ENCODE measurements at regions not wholly inside any gene's neighbourhood (a gene's known extent, or its start where the extent isn't known, plus 50 kb on each side); places are given as distances from the start of the nearest gene placed in this dataset.

- Mint-ChIP-seq H3K9me3 (ENCODE audit: low read depth) (no peaks in the 10 kb centered on the region), H3K36me3 (ENCODE audit: low read depth) (no peaks in the 10 kb centered on the region), H3K4me3 (ENCODE audit: unreplicated experiment) (no peak overlapping the region), H3K4me1 (ENCODE audit: low read depth) (peaks cover 26% of the 10 kb centered on the region), H3K27me3 (ENCODE audit: low read depth) (peaks cover 2% of the 10 kb centered on the region), H3K27ac (ENCODE audit: unreplicated experiment) (no peak overlapping the region)
- no peak for DNase-seq (ENCODE audit: low spot score)
- no peak for TF ChIP-seq CTCF (IDR thresholded peaks at IDR 0.05)
Observed at GRCh38 chr10:28805390-28805789, 128.1 kb downstream of the BAMBI start.

GRCh38 chr10:28806488-28806941 lies 129.2 kb downstream of the BAMBI start:
- no peak for DNase-seq (ENCODE audit: low spot score)
- Mint-ChIP-seq H3K27me3 (ENCODE audit: low read depth) (peaks cover 2% of the 10 kb centered on the region), H3K27ac (ENCODE audit: unreplicated experiment) (peak overlapping the region; percentile 7), H3K4me3 (ENCODE audit: unreplicated experiment) (peak overlapping the region; percentile 31), H3K9me3 (ENCODE audit: low read depth) (no peaks in the 10 kb centered on the region), H3K4me1 (ENCODE audit: low read depth) (peaks cover 32% of the 10 kb centered on the region), H3K36me3 (ENCODE audit: low read depth) (no peaks in the 10 kb centered on the region)
- no peak for TF ChIP-seq CTCF (IDR thresholded peaks at IDR 0.05)

- no peaks in the 10 kb centered on the region for H3K36me3 Mint-ChIP-seq (ENCODE audit: low read depth)
- no peak for TF ChIP-seq CTCF (IDR thresholded peaks at IDR 0.05)
- no peak overlapping the region for H3K4me3 Mint-ChIP-seq (ENCODE audit: unreplicated experiment)
- no peaks in the 10 kb centered on the region for H3K9me3 Mint-ChIP-seq (ENCODE audit: low read depth)
- H3K27ac Mint-ChIP-seq (ENCODE audit: unreplicated experiment): peak overlapping the region; percentile 7
- no peak for DNase-seq (ENCODE audit: low spot score)
- peaks cover 32% of the 10 kb centered on the region for H3K4me1 Mint-ChIP-seq (ENCODE audit: low read depth)
- H3K27me3 Mint-ChIP-seq (ENCODE audit: low read depth): peaks cover 2% of the 10 kb centered on the region
Observed at GRCh38 chr10:28806951-28807759, 129.8 kb downstream of the BAMBI start.

GRCh38 chr10:28807760-28808613 lies 130.7 kb downstream of the BAMBI start:
- H3K36me3 Mint-ChIP-seq (ENCODE audit: low read depth): no peaks in the 10 kb centered on the region
- H3K9me3 Mint-ChIP-seq (ENCODE audit: low read depth): no peaks in the 10 kb centered on the region
- H3K4me3 Mint-ChIP-seq (ENCODE audit: unreplicated experiment): no peak overlapping the region
- peaks cover 32% of the 10 kb centered on the region for H3K4me1 Mint-ChIP-seq (ENCODE audit: low read depth)
- TF ChIP-seq CTCF (IDR thresholded peaks at IDR 0.05): no peak
- H3K27me3 Mint-ChIP-seq (ENCODE audit: low read depth): peaks cover 2% of the 10 kb centered on the region
- no peak for DNase-seq (ENCODE audit: low spot score)
- no peak overlapping the region for H3K27ac Mint-ChIP-seq (ENCODE audit: unreplicated experiment)

GRCh38 chr10:28808693-28809092 lies 131.4 kb downstream of the BAMBI start:
- Mint-ChIP-seq H3K9me3 (ENCODE audit: low read depth) (no peaks in the 10 kb centered on the region), H3K27me3 (ENCODE audit: low read depth) (peaks cover 2% of the 10 kb centered on the region), H3K4me3 (ENCODE audit: unreplicated experiment) (no peak overlapping the region), H3K4me1 (ENCODE audit: low read depth) (peaks cover 32% of the 10 kb centered on the region), H3K27ac (ENCODE audit: unreplicated experiment) (no peak overlapping the region), H3K36me3 (ENCODE audit: low read depth) (no peaks in the 10 kb centered on the region)
- no peak for DNase-seq (ENCODE audit: low spot score)
- no peak for TF ChIP-seq CTCF (IDR thresholded peaks at IDR 0.05)
